H9 (cell line): ENCODE measurements at regions not wholly inside any gene's neighbourhood (a gene's known extent, or its start where the extent isn't known, plus 50 kb on each side); places are given as distances from the start of the nearest gene placed in this dataset.

Experiments
- DNase-seq: peaks from one replicate; pipeline ENCODE4 v3.0.0-alpha.2; 2017
- H2AFZ ChIP-seq: one replicate; pipeline ENCODE4 v1.6.1; 2013; ENCODE audit warnings: mild to moderate bottlenecking, low read length, control low read depth, moderate library complexity
- H2AK5ac ChIP-seq: 2 replicates; pipeline ENCODE4 v1.6.1; 2013; ENCODE audit warnings: low read length, control low read depth, mixed read lengths; ENCODE audit not compliant: insufficient read length
- H2BK120ac ChIP-seq: one replicate; pipeline ENCODE4 v1.6.1; 2013; ENCODE audit warnings: low read depth, mild to moderate bottlenecking, low read length, control low read depth, inconsistent platforms; ENCODE audit not compliant: poor library complexity, severe bottlenecking
- H2BK12ac ChIP-seq: 2 replicates; pipeline ENCODE4 v1.6.1; 2013; ENCODE audit warnings: low read length, control low read depth, mixed read lengths, low read depth; ENCODE audit not compliant: insufficient read length
- H2BK15ac ChIP-seq: 2 replicates; pipeline ENCODE4 v1.6.1; 2013; ENCODE audit warnings: low read depth, low read length, control low read depth
- H2BK20ac ChIP-seq: one replicate; pipeline ENCODE4 v1.6.1; 2013; ENCODE audit warnings: low read depth, mild to moderate bottlenecking, low read length, control low read depth, inconsistent platforms; ENCODE audit not compliant: poor library complexity, severe bottlenecking
- H2BK5ac ChIP-seq: 2 replicates; pipeline ENCODE4 v1.6.1; 2013; ENCODE audit warnings: low read length, control low read depth, mixed read lengths; ENCODE audit not compliant: insufficient read length
- H3K14ac ChIP-seq: 2 replicates; pipeline ENCODE4 v1.6.1; 2013; ENCODE audit warnings: low read length, control low read depth; ENCODE audit not compliant: insufficient read depth
- H3K18ac ChIP-seq: 2 replicates; pipeline ENCODE4 v1.6.1; 2013; ENCODE audit warnings: low read depth, mild to moderate bottlenecking, mixed read lengths, low read length, control low read depth; ENCODE audit not compliant: insufficient read length
- H3K23ac ChIP-seq: 2 replicates; pipeline ENCODE4 v1.6.1; 2013; ENCODE audit warnings: low read length, control low read depth, mixed read lengths, low read depth; ENCODE audit not compliant: insufficient read length
- H3K23me2 ChIP-seq: 2 replicates; pipeline ENCODE4 v1.6.1; 2013; ENCODE audit warnings: low read depth, mild to moderate bottlenecking, mixed read lengths, low read length, control low read depth; ENCODE audit not compliant: insufficient read length, poor library complexity, severe bottlenecking
- H3K27ac ChIP-seq: 2 replicates; pipeline ENCODE4 v1.5.1; 2013; ENCODE audit warnings: low read length, control low read depth, mixed read lengths, low read depth; ENCODE audit not compliant: insufficient read length
- H3K27me3 ChIP-seq: 2 replicates; pipeline ENCODE4 v1.6.1; 2013; ENCODE audit warnings: low read length, control low read depth, inconsistent platforms; ENCODE audit not compliant: insufficient read depth
- H3K4ac ChIP-seq: 2 replicates; pipeline ENCODE4 v1.6.1; 2013; ENCODE audit warnings: low read depth, mild to moderate bottlenecking, control low read depth, inconsistent platforms, low read length, moderate library complexity
- H3K4me1 ChIP-seq: 2 replicates; pipeline ENCODE4 v1.6.1; 2013; ENCODE audit warnings: low read length, control low read depth, inconsistent platforms; ENCODE audit not compliant: insufficient read depth
- H3K4me2 ChIP-seq: 2 replicates; pipeline ENCODE4 v1.6.1; 2013; ENCODE audit warnings: low read length, control low read depth, mixed read lengths; ENCODE audit not compliant: insufficient read length, insufficient read depth
- H3K56ac ChIP-seq: 2 replicates; pipeline ENCODE4 v1.6.1; 2013; ENCODE audit warnings: low read depth, mild to moderate bottlenecking, mixed read lengths, low read length, control low read depth; ENCODE audit not compliant: insufficient read length
- H3K79me1 ChIP-seq: 2 replicates; pipeline ENCODE4 v1.6.1; 2013; ENCODE audit warnings: low read depth, mild to moderate bottlenecking, moderate library complexity, low read length, control low read depth, inconsistent platforms; ENCODE audit not compliant: insufficient read depth, poor library complexity, severe bottlenecking
- H3K79me2 ChIP-seq: 2 replicates; pipeline ENCODE4 v1.6.1; 2013; ENCODE audit warnings: low read length, control low read depth, inconsistent platforms; ENCODE audit not compliant: insufficient read depth
- H3K9ac ChIP-seq: 2 replicates; pipeline ENCODE4 v1.6.1; 2013; ENCODE audit warnings: low read length, control low read depth, mixed read lengths; ENCODE audit not compliant: insufficient read length; ENCODE audit errors: extremely low read depth
- H3K9me3 ChIP-seq: one replicate; pipeline ENCODE4 v1.6.1; 2013; ENCODE audit warnings: low read depth, low read length, inconsistent platforms; ENCODE audit not compliant: control insufficient read depth
- H3T11ph ChIP-seq: one replicate; pipeline ENCODE4 v1.6.1; 2013; ENCODE audit warnings: mild to moderate bottlenecking, low read length, control low read depth, inconsistent platforms
- H4K20me1 ChIP-seq: one replicate; pipeline ENCODE4 v1.6.1; 2013; ENCODE audit not compliant: control insufficient read depth, insufficient read length, insufficient read depth
- H4K5ac ChIP-seq: 2 replicates; pipeline ENCODE4 v1.6.1; 2013; ENCODE audit warnings: low read depth, mild to moderate bottlenecking, mixed read lengths, low read length, control low read depth; ENCODE audit not compliant: insufficient read length
- H4K8ac ChIP-seq: replicated peaks from 2 replicates; pipeline ENCODE4 v1.6.1; 2013; ENCODE audit warnings: low read length, control low read depth, mixed read lengths, low read depth; ENCODE audit not compliant: insufficient read length
- H4K91ac ChIP-seq: 2 replicates; pipeline ENCODE4 v1.6.1; 2013; ENCODE audit warnings: low read depth, mild to moderate bottlenecking, moderate library complexity, mixed read lengths, low read length, control low read depth; ENCODE audit not compliant: insufficient read length
- H3K27ac Mint-ChIP-seq, 3 experiments: 2 replicates in 2 of 3; 3 replicates in 1 of 3; pipeline ENCODE4 v1.8.0; 2020 to 2021; ENCODE audit warnings: mixed read lengths in 3 of 3, mild to moderate bottlenecking in 1 of 3, moderate library complexity in 1 of 3
- H3K27me3 Mint-ChIP-seq: 2 replicates; pipeline ENCODE4 v1.8.0; 2021; ENCODE audit warnings: low read depth, mild to moderate bottlenecking, moderate library complexity, mixed read lengths
- H3K36me3 Mint-ChIP-seq, 3 experiments: 2 replicates in 2 of 3; 3 replicates in 1 of 3; pipeline ENCODE4 v1.8.0; 2020 to 2021; ENCODE audit warnings: low read depth in 3 of 3, mixed read lengths in 3 of 3; ENCODE audit not compliant: insufficient read depth in 1 of 3
- H3K4me1 Mint-ChIP-seq, 2 experiments: 2 replicates each; pipeline ENCODE4 v1.8.0; 2020; ENCODE audit warnings: mixed read lengths in 2 of 2
- H3K4me3 Mint-ChIP-seq, 2 experiments: 2 replicates in 1 of 2; 3 replicates in 1 of 2; pipeline ENCODE4 v1.8.0; 2020 to 2021; ENCODE audit warnings: mild to moderate bottlenecking in 2 of 2, mixed read lengths in 2 of 2, moderate library complexity in 1 of 2
- H3K9me3 Mint-ChIP-seq, 2 experiments: 2 replicates in 1 of 2; 3 replicates in 1 of 2; pipeline ENCODE4 v1.8.0; 2020; ENCODE audit warnings: mild to moderate bottlenecking in 2 of 2, mixed read lengths in 2 of 2, moderate library complexity in 1 of 2
- CTCF ChIP-seq: fragments of 200-600 bp; sonication (generic); conservative IDR thresholded peaks from 3 replicates; pipeline ENCODE4 v1.8.0; 2021; ENCODE audit warnings: antibody characterized with exemption, mild to moderate bottlenecking
- WGBS: extraction: QIAGEN DNeasy Blood & Tissue Kit; methylation state at CpG from one replicate; pipeline ENCODE4 v1.1.7; 2013; ENCODE audit warnings: missing lambda C conversion rate, low lambda C conversion rate, mixed read lengths; ENCODE audit not compliant: insufficient read length; ENCODE audit errors: extremely low coverage; 5-methylcytosine and 5-hydroxymethylcytosine counted together

- Histone ChIP-seq H3K79me2 (no peaks in the 10 kb centered on the region), H4K91ac (no peak overlapping the region), H2AFZ (no peak overlapping the region), H4K8ac (no peak overlapping the region), H2BK5ac (no peak overlapping the region), H3T11ph (no peak overlapping the region), H2BK15ac (no peak overlapping the region), H3K4me2 (no peak overlapping the region), H2BK12ac (no peak overlapping the region), H3K14ac (no peak overlapping the region), H2BK20ac (no peak overlapping the region), H3K9me3 (no peaks in the 10 kb centered on the region), H3K9ac (no peak overlapping the region), H3K23me2 (no peaks in the 10 kb centered on the region), H3K4ac (no peak overlapping the region), H3K18ac (no peak overlapping the region), H3K27me3 (no peaks in the 10 kb centered on the region), H3K56ac (no peak overlapping the region), H4K20me1 (no peaks in the 10 kb centered on the region), H2BK120ac (no peak overlapping the region), H3K23ac (no peak overlapping the region), H3K27ac (no peak overlapping the region), H4K5ac (no peak overlapping the region), H3K79me1 (no peaks in the 10 kb centered on the region), H2AK5ac (no peak overlapping the region), H3K4me1 (peaks cover 5% of the 10 kb centered on the region; the same call in 1 of the 2 replicates)
- Mint-ChIP-seq H3K4me3 (no peak overlapping the region), H3K27ac (peak overlapping the region in 1 of 3 experiments; percentile 67; a peak in 1 of 7 replicates), H3K4me1 (peaks cover 3 to 17% of the 10 kb centered on the region in 2 experiments; a peak in 2 of 4 replicates), H3K27me3 (peaks cover 5% of the 10 kb centered on the region), H3K36me3 (peaks cover 0 to 4% (median 0%) of the 10 kb centered on the region in 3 experiments; a peak in 3 of 7 replicates), H3K9me3 (peaks cover 3 to 4% of the 10 kb centered on the region in 2 experiments; a peak in 3 of 5 replicates)
- WGBS, result no CpG with 5 or more reads among the region's 6 CpGs
- DNase-seq, result no peak
- no peak for TF ChIP-seq CTCF
Observed at GRCh38 chr1:201695607-201696006, 133.3 kb upstream of the IPO9 start.
